ENCODE measurements at regions not wholly inside any gene's neighbourhood (a gene's known extent, or its start where the extent isn't known, plus 50 kb on each side); places are given as distances from the start of the nearest gene placed in this dataset.
"Not testable (repeated sequence)": the region's sequence is repeated elsewhere in the genome, so short reads cannot be mapped to it uniquely, and the experiment has no call there.

- DNase-seq: not testable (repeated sequence)
Observed at GRCh38 chr3:139116631-139117030, 71.9 kb upstream of the PRR23C start.

GRCh38 chr3:139117136-139117675 lies 72.5 kb upstream of the PRR23C start:
- no peak for DNase-seq

- no peak for DNase-seq
Observed at GRCh38 chr3:139117883-139118760, 73.4 kb upstream of the PRR23C start.

- DNase-seq: no peak
Observed at GRCh38 chr3:139118835-139119234, 74.1 kb upstream of the PRR23C start.

DNA sequence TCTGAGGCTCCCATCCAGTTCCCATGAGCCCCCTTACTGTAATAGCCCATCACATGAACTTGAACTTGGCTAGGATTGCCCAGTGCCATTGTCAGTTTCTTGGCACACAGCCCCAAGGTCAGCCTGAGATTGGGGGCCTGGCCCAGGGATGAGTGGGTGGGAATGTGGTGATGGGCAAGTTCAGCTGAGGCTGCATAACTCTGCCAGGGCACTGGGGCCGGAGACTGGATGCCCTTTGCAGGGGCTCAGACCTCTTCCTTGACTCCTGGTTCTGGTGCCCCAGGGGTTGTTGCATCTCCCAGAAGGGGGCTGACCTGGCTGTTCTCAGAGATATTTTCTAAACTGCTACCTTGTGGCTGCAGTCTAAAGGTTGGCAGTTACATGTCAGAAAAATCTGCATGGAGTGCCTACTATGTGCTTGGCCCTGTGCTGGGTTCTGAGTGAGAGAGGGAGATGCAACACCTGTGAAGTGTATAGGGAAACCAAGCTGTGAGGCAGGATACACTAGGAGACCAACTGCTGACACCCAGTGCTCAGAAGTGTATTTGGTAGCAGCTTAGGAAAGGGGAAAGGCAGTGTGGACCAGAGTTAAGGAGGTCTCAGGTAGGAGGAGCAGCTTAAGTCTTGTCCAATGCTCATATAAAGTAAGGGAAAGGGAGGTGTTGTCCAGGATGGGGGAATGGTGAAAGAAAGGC lies 74.8 kb upstream of the PRR23C start:
- no peak for DNase-seq

DNA sequence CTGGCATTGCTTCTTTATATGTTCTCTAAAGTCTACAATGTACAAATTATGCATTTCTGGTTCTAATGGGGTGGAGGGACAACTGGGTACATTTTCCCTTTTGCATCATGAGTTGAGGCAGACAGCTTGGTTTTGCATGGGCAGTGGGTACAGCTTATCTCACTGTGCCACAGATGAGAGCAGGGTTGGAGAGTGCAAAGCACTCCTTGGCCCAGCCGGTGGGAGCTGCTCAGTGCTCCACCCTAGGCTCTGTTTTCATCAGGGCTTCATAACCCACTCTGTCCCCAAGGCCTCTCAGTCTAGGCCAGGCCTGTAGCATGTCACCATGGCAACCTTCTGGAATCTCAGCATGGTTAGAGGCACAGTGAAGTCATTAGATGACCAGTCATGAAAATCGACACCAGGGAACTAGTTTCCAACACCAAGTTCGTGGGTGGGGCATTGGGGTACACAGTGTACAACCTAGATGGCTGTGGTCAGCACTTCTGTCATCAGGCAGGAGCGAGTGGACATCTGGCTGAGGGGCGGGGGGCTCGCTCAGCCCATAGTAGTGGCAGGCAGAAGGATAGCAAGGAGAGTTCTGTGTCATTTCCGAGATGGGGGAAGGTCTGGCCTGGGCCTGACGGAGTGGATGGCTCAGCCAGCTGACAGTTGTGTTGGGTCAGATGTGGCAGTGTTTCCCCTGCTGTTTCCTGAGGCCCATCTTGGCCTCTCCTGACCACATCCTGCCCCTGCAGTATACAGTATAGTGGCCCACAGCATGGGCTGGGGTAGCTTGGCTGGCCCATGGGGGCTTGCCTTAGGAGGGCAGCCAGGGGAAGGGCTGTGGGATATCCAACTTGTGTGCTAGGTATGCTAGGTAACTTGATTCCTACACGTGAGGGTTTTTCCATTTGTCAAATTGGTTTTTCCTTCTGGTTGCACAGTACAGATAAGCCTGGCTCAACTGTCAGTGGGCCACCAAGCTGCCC lies 75.7 kb upstream of the PRR23C start:
- no peak for DNase-seq

GRCh38 chr3:139121513-139122220 lies 77.0 kb upstream of the PRR23C start:
- no peak for DNase-seq

DNA sequence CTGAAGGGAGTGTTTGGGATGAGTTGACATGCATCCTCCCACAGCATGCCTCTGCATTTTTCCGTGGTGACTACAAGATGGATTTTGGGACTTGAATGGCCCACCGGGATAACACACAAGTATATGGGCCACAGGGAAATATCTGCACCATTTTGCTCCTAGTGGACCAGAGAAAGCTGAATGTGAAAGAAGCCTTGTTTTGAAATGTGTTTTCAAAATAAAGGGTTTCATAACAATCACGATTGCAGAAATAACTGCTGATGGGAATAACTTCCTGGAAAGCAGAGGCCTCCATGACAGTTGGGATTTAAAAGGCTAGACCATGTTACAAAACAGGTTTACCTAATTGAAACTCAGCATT lies 77.5 kb upstream of the PRR23C start:
- DNase-seq: no peak

DNA sequence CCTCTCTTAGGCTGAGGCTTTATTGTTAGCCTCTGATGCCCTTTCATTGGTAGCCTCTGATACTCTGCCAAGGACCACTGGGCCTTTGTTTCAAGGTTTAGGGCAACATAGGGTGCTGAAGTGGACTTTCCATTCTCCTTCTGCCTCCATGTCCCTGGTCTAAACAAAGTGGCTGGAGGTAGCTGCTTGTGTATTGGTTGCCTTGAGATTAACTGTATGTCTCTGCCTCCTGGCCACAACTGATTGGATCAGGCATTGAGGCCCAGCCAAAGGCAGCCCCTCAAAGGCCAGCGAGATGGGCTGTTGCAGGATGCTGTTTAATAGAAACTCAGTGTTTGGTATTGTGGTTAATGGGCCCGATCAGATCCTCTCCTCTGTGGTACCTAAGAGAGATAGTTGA lies 77.9 kb upstream of the PRR23C start:
- no peak for DNase-seq

- DNase-seq: no peak
Observed at GRCh38 chr3:139123377-139124095, 78.8 kb upstream of the PRR23C start.

GRCh38 chr3:139124197-139124596 lies 79.5 kb upstream of the PRR23C start:
- DNase-seq: no peak

- no peak for DNase-seq
Observed at GRCh38 chr3:139127101-139127500, 82.4 kb upstream of the PRR23C start.

DNA sequence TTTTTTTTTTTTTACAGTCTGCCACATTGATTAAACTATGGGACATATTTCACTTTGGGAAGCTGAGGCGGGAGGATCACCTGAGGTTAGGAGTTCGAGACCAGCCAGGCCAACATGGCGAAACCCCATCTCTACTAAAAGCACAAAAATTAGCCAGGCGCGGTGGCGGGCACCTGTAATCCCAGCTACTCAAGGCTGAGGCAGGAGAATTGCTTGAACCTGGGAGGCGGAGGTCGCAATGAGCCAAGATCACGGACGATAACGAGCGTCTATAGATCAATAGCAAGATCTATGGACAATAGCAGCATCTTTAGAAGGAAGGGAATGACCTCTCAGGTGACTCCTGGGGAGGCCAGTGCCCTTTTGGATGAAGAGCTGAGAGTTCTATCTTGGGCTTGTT lies 82.9 kb upstream of the PRR23C start:
- not testable (repeated sequence) for DNase-seq

DNA sequence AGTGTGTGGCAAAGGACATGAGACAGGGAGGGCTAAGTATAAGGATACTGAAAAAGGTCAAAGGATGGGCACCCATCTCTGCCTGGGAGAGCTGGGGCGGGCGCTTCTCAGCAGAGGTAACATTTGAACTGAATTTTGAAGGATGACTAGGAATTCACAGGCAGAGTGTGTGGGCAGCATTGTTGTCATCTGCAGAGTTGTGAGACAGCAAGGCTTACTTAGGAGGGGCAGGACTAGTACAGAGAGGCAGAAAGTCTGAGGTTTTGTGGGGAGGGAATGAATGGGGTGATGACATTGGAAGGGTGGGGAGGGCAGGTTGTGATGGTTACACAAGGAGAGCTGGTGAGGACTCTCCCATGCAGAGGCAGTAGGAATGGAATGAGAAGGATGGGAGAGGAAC lies 84.1 kb upstream of the PRR23C start:
- no peak for DNase-seq

- no peak for DNase-seq
Observed at GRCh38 chr3:139129892-139130291, 85.2 kb upstream of the PRR23C start.

GRCh38 chr3:139130390-139131140 lies 85.9 kb upstream of the PRR23C start:
- no peak for DNase-seq

DNA sequence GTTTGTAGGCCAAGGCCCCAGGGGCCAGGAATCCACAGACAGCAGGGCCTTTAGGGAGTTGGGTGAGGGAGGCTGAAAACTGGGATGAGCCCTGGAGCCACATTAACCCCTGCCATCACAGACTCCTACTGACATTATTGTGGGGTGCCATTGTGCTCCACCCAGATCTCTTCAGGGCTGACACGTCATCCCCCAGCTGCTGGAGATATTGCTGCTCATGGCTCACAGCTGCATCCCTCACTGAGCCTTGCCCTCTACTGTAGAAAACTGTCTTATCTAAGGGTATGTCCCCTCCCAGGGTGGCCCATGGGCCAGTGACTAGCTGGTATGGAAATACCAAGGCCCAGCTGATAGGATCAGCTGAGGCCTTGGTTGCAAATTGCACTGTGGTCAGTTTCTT lies 87.3 kb upstream of the PRR23C start:
- no peak for DNase-seq

GRCh38 chr3:139132976-139133375 lies 88.3 kb upstream of the PRR23C start:
- no peak for DNase-seq

- no peak for DNase-seq
Observed at GRCh38 chr3:139134678-139135372, 90.1 kb upstream of the PRR23C start.

- DNase-seq: no peak
Observed at GRCh38 chr3:139135657-139136056, 91.0 kb upstream of the PRR23C start.

All from hindlimb muscle (tissue), 1 donor.